Activated CD4-positive, alpha-beta T cell treated with anti-CD3 and anti-CD28 coated beads, Interleukin-2, amount 10 ng/mL, durations not matched to agents 24 days and 14 days (primary cell): ENCODE measurements at regions not wholly inside any gene's neighbourhood (a gene's known extent, or its start where the extent isn't known, plus 50 kb on each side); places are given as distances from the start of the nearest gene placed in this dataset.
A peak's percentile ranks its signal among the peaks of the same experiment; 100 is the strongest.

Source experiments
- DNase-seq: peaks from one replicate; pipeline ENCODE4 v3.0.0; 2022
- H3K27ac Mint-ChIP-seq: one replicate; pipeline ENCODE4 v1.8.0; 2022; ENCODE audit warnings: mild to moderate bottlenecking, mixed read lengths
- H3K27me3 Mint-ChIP-seq: one replicate; pipeline ENCODE4 v1.8.0; 2022; ENCODE audit warnings: mixed read lengths
- H3K36me3 Mint-ChIP-seq: one replicate; pipeline ENCODE4 v1.8.0; 2022; ENCODE audit warnings: low read depth, mild to moderate bottlenecking, mixed read lengths
- H3K4me1 Mint-ChIP-seq: one replicate; pipeline ENCODE4 v1.8.0; 2021; ENCODE audit warnings: mixed read lengths
- H3K4me3 Mint-ChIP-seq: one replicate; pipeline ENCODE4 v1.8.0; 2022; ENCODE audit warnings: mild to moderate bottlenecking, moderate library complexity, mixed read lengths
- H3K9me3 Mint-ChIP-seq: one replicate; pipeline ENCODE4 v1.8.0; 2021; ENCODE audit warnings: mixed read lengths
- intact Hi-C: fragments of 100-400 bp; cut with micrococcal nuclease; formaldehyde crosslinking; loops from one replicate; pipeline ENCODE4 v1.15.1; 2023

- H3K9me3 Mint-ChIP-seq: no peaks in the 10 kb centered on the region
- intact Hi-C loops: no loop called here
- DNase-seq: no peak
- no peaks in the 10 kb centered on the region for H3K4me1 Mint-ChIP-seq
- no peak overlapping the region for H3K4me3 Mint-ChIP-seq
- no peak overlapping the region for H3K27ac Mint-ChIP-seq
- H3K36me3 Mint-ChIP-seq: no peaks in the 10 kb centered on the region
- H3K27me3 Mint-ChIP-seq: no peaks in the 10 kb centered on the region
Observed at GRCh38 chr1:221327954-221328353, 413.9 kb downstream of the DUSP10 start.

GRCh38 chr1:221328371-221328770 lies 413.5 kb downstream of the DUSP10 start:
- DNase-seq: no peak
- no peaks in the 10 kb centered on the region for H3K4me1 Mint-ChIP-seq
- intact Hi-C loops: no loop called here
- H3K4me3 Mint-ChIP-seq: no peak overlapping the region
- no peaks in the 10 kb centered on the region for H3K36me3 Mint-ChIP-seq
- H3K9me3 Mint-ChIP-seq: no peaks in the 10 kb centered on the region
- no peak overlapping the region for H3K27ac Mint-ChIP-seq
- no peaks in the 10 kb centered on the region for H3K27me3 Mint-ChIP-seq

GRCh38 chr1:221331273-221332183 lies 410.4 kb downstream of the DUSP10 start:
- Mint-ChIP-seq H3K9me3 (peaks cover 3% of the 10 kb centered on the region), H3K36me3 (no peaks in the 10 kb centered on the region), H3K4me3 (no peak overlapping the region), H3K27ac (no peak overlapping the region), H3K27me3 (no peaks in the 10 kb centered on the region), H3K4me1 (no peaks in the 10 kb centered on the region)
- intact Hi-C loops: no loop called here
- DNase-seq: no peak

- Mint-ChIP-seq H3K4me3 (no peak overlapping the region), H3K27ac (no peak overlapping the region), H3K36me3 (no peaks in the 10 kb centered on the region), H3K9me3 (peaks cover 3% of the 10 kb centered on the region), H3K27me3 (no peaks in the 10 kb centered on the region), H3K4me1 (no peaks in the 10 kb centered on the region)
- no peak for DNase-seq
- intact Hi-C loops: no loop called here
Observed at GRCh38 chr1:221334062-221334461, 407.8 kb downstream of the DUSP10 start.

GRCh38 chr1:221335161-221336101 lies 406.5 kb downstream of the DUSP10 start:
- DNase-seq: no peak

GRCh38 chr1:221336126-221336525 lies 405.8 kb downstream of the DUSP10 start:
- Mint-ChIP-seq H3K36me3 (no peaks in the 10 kb centered on the region), H3K4me3 (no peak overlapping the region), H3K27ac (no peak overlapping the region), H3K9me3 (peaks cover 3% of the 10 kb centered on the region), H3K27me3 (no peaks in the 10 kb centered on the region), H3K4me1 (no peaks in the 10 kb centered on the region)
- intact Hi-C loops: no loop called here
- DNase-seq: no peak

More at GRCh38 chr1:221335161-221336101, 406.5 kb downstream of the DUSP10 start:
- Mint-ChIP-seq H3K27ac (no peak overlapping the region), H3K27me3 (no peaks in the 10 kb centered on the region), H3K36me3 (no peaks in the 10 kb centered on the region), H3K4me3 (no peak overlapping the region), H3K4me1 (no peaks in the 10 kb centered on the region), H3K9me3 (peaks cover 3% of the 10 kb centered on the region)
- intact Hi-C loops: no loop called here

GRCh38 chr1:221337106-221337505 lies 404.8 kb downstream of the DUSP10 start:
- intact Hi-C loops: no loop called here
- no peaks in the 10 kb centered on the region for H3K27me3 Mint-ChIP-seq
- H3K27ac Mint-ChIP-seq: no peak overlapping the region
- no peaks in the 10 kb centered on the region for H3K36me3 Mint-ChIP-seq
- no peak overlapping the region for H3K4me3 Mint-ChIP-seq
- peaks cover 3% of the 10 kb centered on the region for H3K9me3 Mint-ChIP-seq
- H3K4me1 Mint-ChIP-seq: no peaks in the 10 kb centered on the region
- no peak for DNase-seq

GRCh38 chr1:221343136-221343535 lies 398.8 kb downstream of the DUSP10 start:
- DNase-seq: no peak
- H3K36me3 Mint-ChIP-seq: no peaks in the 10 kb centered on the region
- no peak overlapping the region for H3K4me3 Mint-ChIP-seq
- intact Hi-C loops: no loop called here
- no peak overlapping the region for H3K27ac Mint-ChIP-seq
- H3K4me1 Mint-ChIP-seq: no peaks in the 10 kb centered on the region
- no peaks in the 10 kb centered on the region for H3K27me3 Mint-ChIP-seq
- H3K9me3 Mint-ChIP-seq: no peaks in the 10 kb centered on the region

GRCh38 chr1:221343607-221344006 lies 398.3 kb downstream of the DUSP10 start:
- H3K36me3 Mint-ChIP-seq: no peaks in the 10 kb centered on the region
- H3K9me3 Mint-ChIP-seq: no peaks in the 10 kb centered on the region
- intact Hi-C loops: no loop called here
- H3K4me3 Mint-ChIP-seq: no peak overlapping the region
- H3K27me3 Mint-ChIP-seq: no peaks in the 10 kb centered on the region
- H3K27ac Mint-ChIP-seq: no peak overlapping the region
- H3K4me1 Mint-ChIP-seq: no peaks in the 10 kb centered on the region
- no peak for DNase-seq

- Mint-ChIP-seq H3K9me3 (no peaks in the 10 kb centered on the region), H3K4me1 (no peaks in the 10 kb centered on the region), H3K36me3 (no peaks in the 10 kb centered on the region), H3K4me3 (no peak overlapping the region), H3K27me3 (no peaks in the 10 kb centered on the region), H3K27ac (no peak overlapping the region)
- no peak for DNase-seq
- intact Hi-C loops: no loop called here
Observed at GRCh38 chr1:221344693-221345092, 397.2 kb downstream of the DUSP10 start.

GRCh38 chr1:221347706-221348105 lies 394.2 kb downstream of the DUSP10 start:
- H3K4me1 Mint-ChIP-seq: no peaks in the 10 kb centered on the region
- no peaks in the 10 kb centered on the region for H3K27me3 Mint-ChIP-seq
- intact Hi-C loops: no loop called here
- DNase-seq: peak; percentile 8
- no peak overlapping the region for H3K4me3 Mint-ChIP-seq
- H3K9me3 Mint-ChIP-seq: no peaks in the 10 kb centered on the region
- no peaks in the 10 kb centered on the region for H3K36me3 Mint-ChIP-seq
- no peak overlapping the region for H3K27ac Mint-ChIP-seq

- H3K4me3 Mint-ChIP-seq: no peak overlapping the region
- no peaks in the 10 kb centered on the region for H3K27me3 Mint-ChIP-seq
- no peak overlapping the region for H3K27ac Mint-ChIP-seq
- no peaks in the 10 kb centered on the region for H3K4me1 Mint-ChIP-seq
- H3K36me3 Mint-ChIP-seq: no peaks in the 10 kb centered on the region
- no peaks in the 10 kb centered on the region for H3K9me3 Mint-ChIP-seq
- intact Hi-C loops: no loop called here
- DNase-seq: peak; percentile 34
Observed at GRCh38 chr1:221350091-221350490, 391.8 kb downstream of the DUSP10 start.

GRCh38 chr1:221356693-221357092 lies 385.2 kb downstream of the DUSP10 start:
- Mint-ChIP-seq H3K27ac (no peak overlapping the region), H3K27me3 (peaks cover 4% of the 10 kb centered on the region), H3K4me3 (no peak overlapping the region), H3K4me1 (no peaks in the 10 kb centered on the region), H3K36me3 (no peaks in the 10 kb centered on the region), H3K9me3 (no peaks in the 10 kb centered on the region)
- DNase-seq: peak; percentile 3
- intact Hi-C loops: no loop called here

GRCh38 chr1:221363039-221363438 lies 378.9 kb downstream of the DUSP10 start:
- no peak for DNase-seq
- Mint-ChIP-seq H3K27ac (no peak overlapping the region), H3K4me3 (no peak overlapping the region), H3K27me3 (peaks cover 15% of the 10 kb centered on the region), H3K4me1 (no peaks in the 10 kb centered on the region), H3K9me3 (no peaks in the 10 kb centered on the region), H3K36me3 (no peaks in the 10 kb centered on the region)
- intact Hi-C loops: no loop called here
